Naive thymus-derived CD4-positive, alpha-beta T cell (primary cell): ENCODE measurements at regions not wholly inside any gene's neighbourhood (a gene's known extent, or its start where the extent isn't known, plus 50 kb on each side); places are given as distances from the start of the nearest gene placed in this dataset.

ENCODE experiments used
- ATAC-seq: fragments of 150-1000 bp; cut with Tn5 transposase; 2 replicates; pipeline ENCODE4 v1.10.0; 2021; ENCODE audit warnings: mild to moderate bottlenecking, moderate library complexity
- CTCF ChIA-PET: fragments of 350-600 bp; sonication (Branson Sonifier 250); formaldehyde crosslinking; loops from one replicate; lab custom pipeline; 2021; ENCODE audit warnings: antibody characterized with exemption; lab: Charles Lee
- POLR2A ChIA-PET: fragments of 350-600 bp; sonication (Branson Sonifier 250); formaldehyde crosslinking; loops from one replicate; lab custom pipeline; 2021; ENCODE audit warnings: antibody characterized with exemption, inconsistent platforms; lab: Charles Lee
- DNase-seq, 9 donors: peaks; one replicate each; pipeline versions ENCODE4 v3.0.0 to v3.0.0-alpha.2; 2020 to 2022; ENCODE audit warnings: mixed read lengths in 1 of 9
- H3K27ac ChIP-seq: one replicate; pipeline ENCODE4 v1.7.0; 2013; ENCODE audit warnings: mild to moderate bottlenecking, low read depth, low read length, moderate library complexity
- H3K27me3 ChIP-seq, 2 donors: one replicate each; pipeline ENCODE4 v1.7.0; 2013; ENCODE audit warnings: low read length in 2 of 2, mild to moderate bottlenecking in 2 of 2, moderate library complexity in 2 of 2; ENCODE audit not compliant: control insufficient read depth in 2 of 2, insufficient read depth in 2 of 2
- H3K36me3 ChIP-seq, 3 experiments: 1 replicate in 2 of 3; 2 replicates in 1 of 3; pipeline ENCODE4 v1.7.0; 2013; ENCODE audit warnings: low read length in 3 of 3, mild to moderate bottlenecking in 3 of 3, moderate library complexity in 1 of 3; ENCODE audit not compliant: insufficient read depth in 3 of 3, control insufficient read depth in 2 of 3
- H3K4me1 ChIP-seq, 2 donors: one replicate each; pipeline ENCODE4 v1.7.0; 2013; ENCODE audit warnings: low read length in 2 of 2, mild to moderate bottlenecking in 2 of 2, moderate library complexity in 1 of 2; ENCODE audit not compliant: control insufficient read depth in 2 of 2, insufficient read depth in 2 of 2
- H3K4me3 ChIP-seq: 2 replicates; pipeline ENCODE4 v1.7.0; 2013; ENCODE audit warnings: mild to moderate bottlenecking, low read length
- H3K9me3 ChIP-seq, 3 experiments: 1 replicate in 2 of 3; 2 replicates in 1 of 3; pipeline ENCODE4 v1.7.0; 2013; ENCODE audit warnings: low read length in 3 of 3; ENCODE audit not compliant: control insufficient read depth in 2 of 3
- H3K27ac Mint-ChIP-seq, 9 donors: one replicate each; pipeline ENCODE4 v1.8.0; 2020 to 2022; ENCODE audit warnings: mixed read lengths in 9 of 9, mild to moderate bottlenecking in 8 of 9, moderate library complexity in 5 of 9, inconsistent platforms in 2 of 9
- H3K27me3 Mint-ChIP-seq, 5 donors: one replicate each; pipeline ENCODE4 v1.8.0; 2021 to 2022; ENCODE audit warnings: mixed read lengths in 5 of 5, mild to moderate bottlenecking in 1 of 5
- H3K36me3 Mint-ChIP-seq, 5 donors: one replicate each; pipeline ENCODE4 v1.8.0; 2020 to 2022; ENCODE audit warnings: mixed read lengths in 5 of 5, mild to moderate bottlenecking in 3 of 5, inconsistent platforms in 1 of 5
- H3K4me1 Mint-ChIP-seq, 7 donors: one replicate each; pipeline ENCODE4 v1.8.0; 2020 to 2022; ENCODE audit warnings: mixed read lengths in 7 of 7, mild to moderate bottlenecking in 3 of 7, inconsistent platforms in 1 of 7
- H3K4me3 Mint-ChIP-seq, 10 donors: one replicate each; pipeline ENCODE4 v1.8.0; 2020 to 2022; ENCODE audit warnings: mild to moderate bottlenecking in 10 of 10, mixed read lengths in 10 of 10, moderate library complexity in 6 of 10, inconsistent platforms in 2 of 10
- H3K9me3 Mint-ChIP-seq, 11 donors: one replicate each; pipeline ENCODE4 v1.8.0; 2020 to 2022; ENCODE audit warnings: mixed read lengths in 11 of 11, mild to moderate bottlenecking in 4 of 11, inconsistent platforms in 1 of 11, moderate library complexity in 1 of 11
- intact Hi-C, 2 donors: fragments of 100-400 bp; cut with micrococcal nuclease; formaldehyde crosslinking; loops; one replicate each; pipeline ENCODE4 v1.15.1; 2023

- Histone ChIP-seq H3K4me1 (no peaks in the 10 kb centered on the region), H3K27me3 (no peaks in the 10 kb centered on the region), H3K27ac (no peak overlapping the region), H3K9me3 (no peaks in the 10 kb centered on the region), H3K4me3 (no peak overlapping the region), H3K36me3 (no peaks in the 10 kb centered on the region)
- Mint-ChIP-seq H3K27ac (no peak overlapping the region), H3K36me3 (peaks cover 0 to 8% (median 0%) of the 10 kb centered on the region in 5 donors), H3K4me3 (no peak overlapping the region), H3K27me3 (peaks cover 0 to 4% (median 0%) of the 10 kb centered on the region in 5 donors), H3K4me1 (no peaks in the 10 kb centered on the region), H3K9me3 (peaks cover 2 to 22% (median 10%) of the 10 kb centered on the region in 11 donors)
- ATAC-seq, result no peak
- no peak for DNase-seq
- ChIA-PET POLR2A (no interaction called here), CTCF (no interaction called here)
- intact Hi-C loops, result no loop called here
These were observed 189.6 kb upstream of the TMEM132C start for GRCh38 chr12:128077211-128077916.

- H3K27ac ChIP-seq, result no peak overlapping the region
- no peaks in the 10 kb centered on the region for H3K27me3 ChIP-seq
- intact Hi-C loops, result no loop called here
- ChIA-PET POLR2A (no interaction called here), CTCF (no interaction called here)
- Mint-ChIP-seq H3K4me3 (no peak overlapping the region), H3K36me3 (peaks cover 0 to 8% (median 0%) of the 10 kb centered on the region in 5 donors), H3K27me3 (peaks cover 0 to 4% (median 0%) of the 10 kb centered on the region in 5 donors), H3K27ac (no peak overlapping the region), H3K4me1 (no peaks in the 10 kb centered on the region), H3K9me3 (peaks cover 2 to 21% (median 10%) of the 10 kb centered on the region in 11 donors)
- H3K4me3 ChIP-seq, result no peak overlapping the region
- no peak for DNase-seq
- H3K4me1 ChIP-seq, result no peaks in the 10 kb centered on the region
- no peaks in the 10 kb centered on the region for H3K9me3 ChIP-seq
- H3K36me3 ChIP-seq, result no peaks in the 10 kb centered on the region
- ATAC-seq, result no peak
These were observed 189.1 kb upstream of the TMEM132C start for GRCh38 chr12:128077917-128078298.

GRCh38 chr12:128078301-128078971 is 188.5 kb upstream of the TMEM132C start:
- Mint-ChIP-seq H3K36me3 (peaks cover 0 to 8% (median 0%) of the 10 kb centered on the region in 5 donors), H3K9me3 (peaks cover 2 to 17% (median 10%) of the 10 kb centered on the region in 11 donors), H3K27me3 (peaks cover 0 to 4% (median 0%) of the 10 kb centered on the region in 5 donors), H3K4me1 (no peaks in the 10 kb centered on the region), H3K4me3 (no peak overlapping the region), H3K27ac (no peak overlapping the region)
- no peaks in the 10 kb centered on the region for H3K27me3 ChIP-seq
- ATAC-seq (no peak), DNase-seq (no peak)
- intact Hi-C loops, result no loop called here
- no peaks in the 10 kb centered on the region for H3K36me3 ChIP-seq
- H3K27ac ChIP-seq, result no peak overlapping the region
- ChIA-PET POLR2A (no interaction called here), CTCF (no interaction called here)
- no peaks in the 10 kb centered on the region for H3K4me1 ChIP-seq
- H3K4me3 ChIP-seq, result no peak overlapping the region
- no peaks in the 10 kb centered on the region for H3K9me3 ChIP-seq

GRCh38 chr12:128079446-128079845 is 187.5 kb upstream of the TMEM132C start:
- Histone ChIP-seq H3K27me3 (no peaks in the 10 kb centered on the region), H3K27ac (no peak overlapping the region), H3K9me3 (no peaks in the 10 kb centered on the region), H3K4me1 (no peaks in the 10 kb centered on the region), H3K36me3 (no peaks in the 10 kb centered on the region), H3K4me3 (no peak overlapping the region)
- POLR2A ChIA-PET, result no interaction called here
- H3K27me3 Mint-ChIP-seq, result peaks cover 0 to 4% (median 0%) of the 10 kb centered on the region in 5 donors
- CTCF ChIA-PET, result no interaction called here
- intact Hi-C loops, result no loop called here
- DNase-seq (no peak), ATAC-seq (no peak)
- no peaks in the 10 kb centered on the region for H3K4me1 Mint-ChIP-seq
- H3K36me3 Mint-ChIP-seq, result peaks cover 0 to 8% (median 0%) of the 10 kb centered on the region in 5 donors
- H3K4me3 Mint-ChIP-seq, result no peak overlapping the region
- H3K27ac Mint-ChIP-seq, result no peak overlapping the region
- peaks cover 3 to 15% (median 10%) of the 10 kb centered on the region in 11 donors for H3K9me3 Mint-ChIP-seq

GRCh38 chr12:128083132-128083729 is 183.7 kb upstream of the TMEM132C start:
- Histone ChIP-seq H3K27ac (no peak overlapping the region), H3K4me1 (no peaks in the 10 kb centered on the region), H3K9me3 (no peaks in the 10 kb centered on the region), H3K4me3 (no peak overlapping the region), H3K27me3 (no peaks in the 10 kb centered on the region), H3K36me3 (no peaks in the 10 kb centered on the region)
- intact Hi-C loops, result no loop called here
- peaks cover 0 to 9% (median 3%) of the 10 kb centered on the region in 11 donors for H3K9me3 Mint-ChIP-seq
- peaks cover 0 to 4% (median 0%) of the 10 kb centered on the region in 5 donors for H3K27me3 Mint-ChIP-seq
- no peaks in the 10 kb centered on the region for H3K36me3 Mint-ChIP-seq
- ATAC-seq (no peak), DNase-seq (no peak)
- H3K27ac Mint-ChIP-seq, result peak overlapping the region in 1 of 9 donors; percentile 41
- H3K4me1 Mint-ChIP-seq, result no peaks in the 10 kb centered on the region
- ChIA-PET POLR2A (no interaction called here), CTCF (no interaction called here)
- no peak overlapping the region for H3K4me3 Mint-ChIP-seq

- intact Hi-C loops, result no loop called here
- DNase-seq, result no peak
- ATAC-seq, result no peak
- POLR2A ChIA-PET, result no interaction called here
- Mint-ChIP-seq H3K27me3 (no peaks in the 10 kb centered on the region), H3K9me3 (peaks cover 0 to 13% (median 5%) of the 10 kb centered on the region in 11 donors), H3K27ac (no peak overlapping the region), H3K4me1 (no peaks in the 10 kb centered on the region), H3K4me3 (no peak overlapping the region), H3K36me3 (peaks cover 0 to 4% (median 0%) of the 10 kb centered on the region in 5 donors)
- no peaks in the 10 kb centered on the region for H3K27me3 ChIP-seq
- H3K9me3 ChIP-seq, result no peaks in the 10 kb centered on the region
- no peak overlapping the region for H3K4me3 ChIP-seq
- H3K4me1 ChIP-seq, result no peaks in the 10 kb centered on the region
- CTCF ChIA-PET, result no interaction called here
- H3K27ac ChIP-seq, result no peak overlapping the region
- H3K36me3 ChIP-seq, result no peaks in the 10 kb centered on the region
These were observed 178.0 kb upstream of the TMEM132C start for GRCh38 chr12:128088926-128089325.
